ENCODE measurements at regions not wholly inside any gene's neighbourhood (a gene's known extent, or its start where the extent isn't known, plus 50 kb on each side); places are given as distances from the start of the nearest gene placed in this dataset.

DNA sequence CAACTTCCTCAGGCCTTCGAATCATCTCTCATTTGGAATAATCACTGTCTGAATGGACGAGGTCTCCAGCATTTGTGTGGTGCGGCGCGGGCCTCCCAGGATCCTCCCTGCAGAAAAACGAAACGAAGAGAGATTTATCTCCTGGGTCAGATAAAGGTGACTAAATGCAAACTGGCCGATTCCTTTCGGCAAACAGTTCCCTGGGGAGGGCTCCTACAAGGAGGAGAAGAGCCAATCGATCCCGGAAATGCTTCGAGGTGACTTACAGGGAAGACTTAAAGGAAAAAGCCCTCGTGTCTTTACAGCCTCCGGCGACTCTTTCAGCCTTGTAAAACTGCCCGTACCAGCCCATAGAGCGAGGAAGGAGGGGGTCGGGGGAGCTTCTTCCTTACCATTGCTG lies 126.5 kb downstream of the MIAT start:
- Histone ChIP-seq H3K79me2 (ENCODE audit: control insufficient read depth, insufficient read depth, low read length, unreplicated experiment) (no peaks in the 10 kb centered on the region), H3K4me1 (ENCODE audit: control insufficient read depth, insufficient read depth, low read length, unreplicated experiment) (no peaks in the 10 kb centered on the region), H2AFZ (ENCODE audit: low read length, unreplicated experiment) (no peak overlapping the region), H3K36me3 (ENCODE audit: insufficient read depth, low read length) (0 out of 2 replicates have a peak, but pooled peaks cover 4% of the 10 kb centered on the region), H3K4me3 (ENCODE audit: low read depth, low read length) (no peak overlapping the region), H3K27me3 (ENCODE audit: insufficient read depth, low read length) (no peaks in the 10 kb centered on the region), H3K27ac (ENCODE audit: low read depth, low read length) (no peak overlapping the region)

DNA sequence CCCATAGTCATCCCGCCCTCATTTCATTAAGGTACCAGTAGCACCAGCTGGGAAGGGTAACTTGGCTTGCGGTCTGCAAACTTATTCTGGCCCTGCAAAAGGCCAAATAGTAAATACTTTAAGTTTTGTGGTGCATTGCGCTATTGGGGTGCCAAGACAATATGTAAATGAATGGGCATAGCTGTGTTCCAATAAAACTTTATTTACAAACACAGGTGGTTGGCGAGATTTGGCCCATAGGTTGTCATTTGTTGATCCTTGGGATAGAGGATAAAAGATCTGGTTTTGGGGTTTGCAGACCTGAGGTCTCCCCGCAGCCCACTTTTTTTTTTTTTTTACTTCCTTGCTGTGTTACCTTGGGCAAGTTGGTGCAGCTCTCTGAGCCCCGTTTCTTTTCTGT lies 127.4 kb downstream of the MIAT start:
- no peak overlapping the region for H2AFZ ChIP-seq (ENCODE audit: low read length, unreplicated experiment)
- H3K36me3 ChIP-seq (ENCODE audit: insufficient read depth, low read length) = 0 out of 2 replicates have a peak, but pooled peaks cover 4% of the 10 kb centered on the region
- H3K4me1 ChIP-seq (ENCODE audit: control insufficient read depth, insufficient read depth, low read length, unreplicated experiment) = no peaks in the 10 kb centered on the region
- H3K27ac ChIP-seq (ENCODE audit: low read depth, low read length) = no peak overlapping the region
- no peaks in the 10 kb centered on the region for H3K79me2 ChIP-seq (ENCODE audit: control insufficient read depth, insufficient read depth, low read length, unreplicated experiment)
- no peak overlapping the region for H3K4me3 ChIP-seq (ENCODE audit: low read depth, low read length)
- H3K27me3 ChIP-seq (ENCODE audit: insufficient read depth, low read length) = no peaks in the 10 kb centered on the region

DNA sequence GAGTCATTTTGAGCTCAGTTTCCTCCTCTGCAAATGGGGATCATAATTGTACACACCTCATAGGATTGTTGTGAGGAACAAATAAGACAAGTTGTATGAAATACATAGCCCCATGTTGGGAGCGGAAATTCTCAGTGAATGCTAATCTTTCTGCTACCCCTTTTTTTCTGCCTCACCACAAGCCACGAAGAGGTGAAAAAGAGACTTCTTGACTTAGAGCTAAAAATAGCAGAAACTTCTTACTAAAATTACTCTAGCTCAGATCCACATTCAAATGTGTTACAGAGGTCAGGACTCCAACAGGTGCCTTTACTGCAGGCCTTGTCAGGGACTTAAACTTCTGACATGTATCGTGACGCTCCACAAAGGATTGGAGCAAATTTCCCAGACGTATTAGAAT lies 128.5 kb downstream of the MIAT start:
- no peaks in the 10 kb centered on the region for H3K27me3 ChIP-seq (ENCODE audit: insufficient read depth, low read length)
- no peak overlapping the region for H3K4me3 ChIP-seq (ENCODE audit: low read depth, low read length)
- no peak overlapping the region for H3K27ac ChIP-seq (ENCODE audit: low read depth, low read length)
- no peaks in the 10 kb centered on the region for H3K36me3 ChIP-seq (ENCODE audit: insufficient read depth, low read length)
- H3K4me1 ChIP-seq (ENCODE audit: control insufficient read depth, insufficient read depth, low read length, unreplicated experiment) = no peaks in the 10 kb centered on the region
- no peaks in the 10 kb centered on the region for H3K79me2 ChIP-seq (ENCODE audit: control insufficient read depth, insufficient read depth, low read length, unreplicated experiment)
- H2AFZ ChIP-seq (ENCODE audit: low read length, unreplicated experiment) = no peak overlapping the region

DNA sequence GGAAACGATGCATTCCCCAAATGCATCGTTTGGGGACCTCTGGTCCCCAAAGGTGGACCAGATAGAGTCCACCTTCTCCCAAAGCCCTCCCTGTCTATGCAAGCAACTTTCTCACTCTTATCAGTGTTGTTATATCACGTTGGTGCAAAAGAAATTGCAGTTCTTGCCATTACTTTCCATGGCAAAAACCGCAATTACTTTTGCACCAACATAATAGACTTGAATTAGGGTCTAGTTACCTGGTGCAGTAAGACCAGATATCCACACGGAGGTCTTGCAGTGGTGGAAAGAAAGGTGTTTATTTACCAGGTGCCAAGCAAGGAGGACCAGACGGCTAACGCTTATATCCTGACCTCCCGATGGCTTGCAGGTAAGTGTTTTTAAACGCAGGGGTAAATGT lies 129.0 kb downstream of the MIAT start:
- Histone ChIP-seq H3K4me3 (ENCODE audit: low read depth, low read length) (no peak overlapping the region), H3K4me1 (ENCODE audit: control insufficient read depth, insufficient read depth, low read length, unreplicated experiment) (no peaks in the 10 kb centered on the region), H2AFZ (ENCODE audit: low read length, unreplicated experiment) (no peak overlapping the region), H3K79me2 (ENCODE audit: control insufficient read depth, insufficient read depth, low read length, unreplicated experiment) (no peaks in the 10 kb centered on the region), H3K36me3 (ENCODE audit: insufficient read depth, low read length) (no peaks in the 10 kb centered on the region), H3K27ac (ENCODE audit: low read depth, low read length) (no peak overlapping the region), H3K27me3 (ENCODE audit: insufficient read depth, low read length) (no peaks in the 10 kb centered on the region)

GRCh38 chr22:26789951-26790350 lies 132.6 kb downstream of the MIAT start:
- Histone ChIP-seq H2AFZ (ENCODE audit: low read length, unreplicated experiment) (no peak overlapping the region), H3K27ac (ENCODE audit: low read depth, low read length) (no peak overlapping the region), H3K79me2 (ENCODE audit: control insufficient read depth, insufficient read depth, low read length, unreplicated experiment) (no peaks in the 10 kb centered on the region), H3K27me3 (ENCODE audit: insufficient read depth, low read length) (no peaks in the 10 kb centered on the region), H3K4me1 (ENCODE audit: control insufficient read depth, insufficient read depth, low read length, unreplicated experiment) (no peaks in the 10 kb centered on the region), H3K4me3 (ENCODE audit: low read depth, low read length) (no peak overlapping the region), H3K36me3 (ENCODE audit: insufficient read depth, low read length) (no peaks in the 10 kb centered on the region)

- Histone ChIP-seq H3K4me1 (ENCODE audit: control insufficient read depth, insufficient read depth, low read length, unreplicated experiment) (peaks cover 3% of the 10 kb centered on the region), H3K36me3 (ENCODE audit: insufficient read depth, low read length) (no peaks in the 10 kb centered on the region), H3K27me3 (ENCODE audit: insufficient read depth, low read length) (no peaks in the 10 kb centered on the region), H3K4me3 (ENCODE audit: low read depth, low read length) (no peak overlapping the region), H2AFZ (ENCODE audit: low read length, unreplicated experiment) (no peak overlapping the region), H3K79me2 (ENCODE audit: control insufficient read depth, insufficient read depth, low read length, unreplicated experiment) (no peaks in the 10 kb centered on the region), H3K27ac (ENCODE audit: low read depth, low read length) (no peak overlapping the region)
Measured at GRCh38 chr22:26792522-26792921, 135.1 kb downstream of the MIAT start.

DNA sequence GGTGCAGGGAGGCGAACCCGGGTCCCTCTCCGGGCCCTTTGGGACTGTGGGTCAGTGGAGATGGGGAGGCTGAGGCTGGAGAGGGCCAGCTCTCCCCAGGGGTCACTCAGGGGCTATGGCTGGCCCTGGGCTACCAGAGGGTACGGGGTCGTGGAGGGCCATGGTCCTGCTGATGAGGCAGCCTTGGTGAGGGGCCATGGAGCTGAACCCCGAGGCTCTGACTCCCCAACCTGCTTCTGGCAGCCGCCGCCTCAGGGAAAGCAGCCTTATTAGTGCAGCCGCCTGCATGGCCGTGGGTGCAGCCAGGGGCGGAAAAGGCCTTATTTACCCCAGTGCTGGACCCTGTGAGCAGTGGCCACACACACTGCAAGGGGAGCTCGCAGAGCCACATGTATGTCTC lies 139.4 kb downstream of the MIAT start:
- Histone ChIP-seq H3K4me3 (ENCODE audit: low read depth, low read length) (no peak overlapping the region), H3K79me2 (ENCODE audit: control insufficient read depth, insufficient read depth, low read length, unreplicated experiment) (no peaks in the 10 kb centered on the region), H3K36me3 (ENCODE audit: insufficient read depth, low read length) (no peaks in the 10 kb centered on the region), H3K27ac (ENCODE audit: low read depth, low read length) (no peak overlapping the region), H2AFZ (ENCODE audit: low read length, unreplicated experiment) (no peak overlapping the region), H3K4me1 (ENCODE audit: control insufficient read depth, insufficient read depth, low read length, unreplicated experiment) (peaks cover 3% of the 10 kb centered on the region), H3K27me3 (ENCODE audit: insufficient read depth, low read length) (no peaks in the 10 kb centered on the region)

- H3K36me3 ChIP-seq (ENCODE audit: insufficient read depth, low read length) = no peaks in the 10 kb centered on the region
- H3K79me2 ChIP-seq (ENCODE audit: control insufficient read depth, insufficient read depth, low read length, unreplicated experiment) = no peaks in the 10 kb centered on the region
- no peak overlapping the region for H2AFZ ChIP-seq (ENCODE audit: low read length, unreplicated experiment)
- H3K27ac ChIP-seq (ENCODE audit: low read depth, low read length) = no peak overlapping the region
- no peak overlapping the region for H3K4me3 ChIP-seq (ENCODE audit: low read depth, low read length)
- H3K27me3 ChIP-seq (ENCODE audit: insufficient read depth, low read length) = no peaks in the 10 kb centered on the region
- H3K4me1 ChIP-seq (ENCODE audit: control insufficient read depth, insufficient read depth, low read length, unreplicated experiment) = peaks cover 3% of the 10 kb centered on the region
Measured at GRCh38 chr22:26797910-26798309, 140.5 kb downstream of the MIAT start.

- H2AFZ ChIP-seq (ENCODE audit: low read length, unreplicated experiment) = no peak overlapping the region
- H3K36me3 ChIP-seq (ENCODE audit: insufficient read depth, low read length) = no peaks in the 10 kb centered on the region
- no peak overlapping the region for H3K27ac ChIP-seq (ENCODE audit: low read depth, low read length)
- no peak overlapping the region for H3K4me3 ChIP-seq (ENCODE audit: low read depth, low read length)
- no peaks in the 10 kb centered on the region for H3K79me2 ChIP-seq (ENCODE audit: control insufficient read depth, insufficient read depth, low read length, unreplicated experiment)
- H3K4me1 ChIP-seq (ENCODE audit: control insufficient read depth, insufficient read depth, low read length, unreplicated experiment) = peaks cover 3% of the 10 kb centered on the region
- H3K27me3 ChIP-seq (ENCODE audit: insufficient read depth, low read length) = no peaks in the 10 kb centered on the region
Measured at GRCh38 chr22:26798462-26799065, 141.2 kb downstream of the MIAT start.

DNA sequence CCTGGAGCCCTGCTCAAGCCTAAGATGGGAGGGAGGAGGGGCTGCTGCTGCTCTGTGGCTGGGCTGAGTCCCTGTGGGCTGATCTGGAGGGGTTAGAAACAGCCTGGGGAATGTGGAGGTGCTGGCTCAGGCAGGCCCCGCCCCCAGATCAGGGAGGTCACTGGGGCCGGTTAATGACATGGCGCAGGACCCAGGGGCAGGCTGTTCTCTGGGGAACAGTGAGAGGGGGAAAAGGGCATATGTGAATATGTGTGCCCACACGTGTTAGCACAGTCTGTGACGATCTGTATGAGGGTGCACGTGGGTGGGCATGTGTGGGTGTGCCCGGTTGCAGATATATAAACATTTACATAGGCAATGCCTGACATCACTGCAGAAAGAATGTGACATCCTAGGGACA lies 143.5 kb downstream of the MIAT start:
- no peaks in the 10 kb centered on the region for H3K36me3 ChIP-seq (ENCODE audit: insufficient read depth, low read length)
- H3K27ac ChIP-seq (ENCODE audit: low read depth, low read length) = no peak overlapping the region
- H2AFZ ChIP-seq (ENCODE audit: low read length, unreplicated experiment) = no peak overlapping the region
- H3K4me3 ChIP-seq (ENCODE audit: low read depth, low read length) = no peak overlapping the region
- H3K79me2 ChIP-seq (ENCODE audit: control insufficient read depth, insufficient read depth, low read length, unreplicated experiment) = no peaks in the 10 kb centered on the region
- H3K4me1 ChIP-seq (ENCODE audit: control insufficient read depth, insufficient read depth, low read length, unreplicated experiment) = peaks cover 5% of the 10 kb centered on the region
- H3K27me3 ChIP-seq (ENCODE audit: insufficient read depth, low read length) = no peaks in the 10 kb centered on the region

DNA sequence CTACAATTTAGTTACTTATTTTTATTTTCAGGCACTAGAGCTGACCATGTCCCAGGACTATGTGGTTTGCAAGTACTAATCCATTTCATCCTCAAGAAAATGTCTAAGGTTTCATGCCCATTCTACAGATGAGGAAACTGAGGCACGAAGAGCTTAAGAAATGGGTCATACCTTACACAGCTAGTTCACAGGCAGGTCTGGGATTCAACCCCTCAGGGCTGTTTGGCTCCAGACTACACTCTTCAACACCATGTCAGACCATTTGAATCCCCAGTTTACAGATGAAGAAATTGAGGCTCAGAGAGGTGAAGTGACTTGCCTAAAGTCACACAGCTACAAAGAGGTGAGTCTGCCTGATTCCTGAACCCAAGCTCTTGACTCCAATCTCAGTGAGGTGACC lies 144.1 kb downstream of the MIAT start:
- Histone ChIP-seq H2AFZ (ENCODE audit: low read length, unreplicated experiment) (no peak overlapping the region), H3K36me3 (ENCODE audit: insufficient read depth, low read length) (no peaks in the 10 kb centered on the region), H3K27me3 (ENCODE audit: insufficient read depth, low read length) (no peaks in the 10 kb centered on the region), H3K4me1 (ENCODE audit: control insufficient read depth, insufficient read depth, low read length, unreplicated experiment) (peaks cover 2% of the 10 kb centered on the region), H3K4me3 (ENCODE audit: low read depth, low read length) (no peak overlapping the region), H3K27ac (ENCODE audit: low read depth, low read length) (no peak overlapping the region), H3K79me2 (ENCODE audit: control insufficient read depth, insufficient read depth, low read length, unreplicated experiment) (no peaks in the 10 kb centered on the region)
